GM23338 (cell line): ENCODE measurements at regions not wholly inside any gene's neighbourhood (a gene's known extent, or its start where the extent isn't known, plus 50 kb on each side); places are given as distances from the start of the nearest gene placed in this dataset.

Source experiments
- JUNB ChIP-seq: IDR thresholded peaks from one replicate; pipeline ENCODE4 v1.6.1; 2016; ENCODE audit warnings: antibody characterized with exemption; ENCODE audit not compliant: unreplicated experiment
- POLR2AphosphoS5 ChIP-seq: IDR thresholded peaks from 2 replicates; pipeline ENCODE4 v1.6.1; 2016; ENCODE audit warnings: antibody characterized with exemption, low read depth
- TF ChIP-seq, protein P1 (sequence below): IDR thresholded peaks from 2 replicates; pipeline ENCODE4 v1.6.1; 2016; ENCODE audit warnings: antibody characterized with exemption
- TF ChIP-seq, protein P2 (sequence below), 2 experiments: fragments of 200-600 bp in 1 of 2; sonication (generic) in 1 of 2; conservative IDR thresholded peaks; 2 replicates each; pipeline versions ENCODE4 v1.5.1 to v1.6.1; 2016 to 2017; ENCODE audit warnings: antibody characterized with exemption in 2 of 2, low read depth in 2 of 2, mild to moderate bottlenecking in 2 of 2, moderate library complexity in 1 of 2

DNA sequence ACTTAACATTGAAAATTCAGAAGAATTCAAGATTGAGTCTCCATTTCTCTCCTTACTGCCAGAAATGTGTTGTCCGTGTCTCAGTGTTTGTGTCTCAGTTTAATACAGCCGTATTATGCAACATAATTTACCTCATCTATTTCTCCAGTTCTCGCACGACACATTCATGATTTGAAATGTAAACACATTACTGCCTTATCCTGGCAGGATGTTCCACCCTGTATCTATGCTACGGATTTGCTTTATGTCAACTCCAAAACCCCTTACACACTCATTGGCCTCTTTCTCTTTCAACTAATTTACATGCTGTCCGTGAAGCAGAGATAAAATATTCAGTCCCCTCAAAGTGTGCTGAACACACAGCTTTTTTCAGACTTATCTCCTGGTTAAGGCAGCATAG is 653.7 kb upstream of the SEMA3D start:
- TF ChIP-seq, protein P1, sequence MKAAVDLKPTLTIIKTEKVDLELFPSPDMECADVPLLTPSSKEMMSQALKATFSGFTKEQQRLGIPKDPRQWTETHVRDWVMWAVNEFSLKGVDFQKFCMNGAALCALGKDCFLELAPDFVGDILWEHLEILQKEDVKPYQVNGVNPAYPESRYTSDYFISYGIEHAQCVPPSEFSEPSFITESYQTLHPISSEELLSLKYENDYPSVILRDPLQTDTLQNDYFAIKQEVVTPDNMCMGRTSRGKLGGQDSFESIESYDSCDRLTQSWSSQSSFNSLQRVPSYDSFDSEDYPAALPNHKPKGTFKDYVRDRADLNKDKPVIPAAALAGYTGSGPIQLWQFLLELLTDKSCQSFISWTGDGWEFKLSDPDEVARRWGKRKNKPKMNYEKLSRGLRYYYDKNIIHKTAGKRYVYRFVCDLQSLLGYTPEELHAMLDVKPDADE: no peak
- TF ChIP-seq, protein P2, sequence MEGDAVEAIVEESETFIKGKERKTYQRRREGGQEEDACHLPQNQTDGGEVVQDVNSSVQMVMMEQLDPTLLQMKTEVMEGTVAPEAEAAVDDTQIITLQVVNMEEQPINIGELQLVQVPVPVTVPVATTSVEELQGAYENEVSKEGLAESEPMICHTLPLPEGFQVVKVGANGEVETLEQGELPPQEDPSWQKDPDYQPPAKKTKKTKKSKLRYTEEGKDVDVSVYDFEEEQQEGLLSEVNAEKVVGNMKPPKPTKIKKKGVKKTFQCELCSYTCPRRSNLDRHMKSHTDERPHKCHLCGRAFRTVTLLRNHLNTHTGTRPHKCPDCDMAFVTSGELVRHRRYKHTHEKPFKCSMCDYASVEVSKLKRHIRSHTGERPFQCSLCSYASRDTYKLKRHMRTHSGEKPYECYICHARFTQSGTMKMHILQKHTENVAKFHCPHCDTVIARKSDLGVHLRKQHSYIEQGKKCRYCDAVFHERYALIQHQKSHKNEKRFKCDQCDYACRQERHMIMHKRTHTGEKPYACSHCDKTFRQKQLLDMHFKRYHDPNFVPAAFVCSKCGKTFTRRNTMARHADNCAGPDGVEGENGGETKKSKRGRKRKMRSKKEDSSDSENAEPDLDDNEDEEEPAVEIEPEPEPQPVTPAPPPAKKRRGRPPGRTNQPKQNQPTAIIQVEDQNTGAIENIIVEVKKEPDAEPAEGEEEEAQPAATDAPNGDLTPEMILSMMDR (conservative IDR thresholded peaks at IDR 0.05; ENCODE audit: low read depth in 2 of 2): no peak
- no peak for TF ChIP-seq JUNB
- TF ChIP-seq POLR2AphosphoS5: no peak
